ENCODE measurements at regions not wholly inside any gene's neighbourhood (a gene's known extent, or its start where the extent isn't known, plus 50 kb on each side); places are given as distances from the start of the nearest gene placed in this dataset.

- DNase-seq: no peak
Measured at GRCh38 chr7:110607050-110607857, 483.7 kb upstream of the LRRN3 start.

- DNase-seq: no peak
Measured at GRCh38 chr7:110609336-110609735, 481.6 kb upstream of the LRRN3 start.

GRCh38 chr7:110612680-110613079 is 478.2 kb upstream of the LRRN3 start:
- DNase-seq: no peak

Measured in right hindlimb (tissue), 1 donor.